ENCODE measurements at regions not wholly inside any gene's neighbourhood (a gene's known extent, or its start where the extent isn't known, plus 50 kb on each side); places are given as distances from the start of the nearest gene placed in this dataset.
A peak's percentile ranks its signal among the peaks of the same experiment; 100 is the strongest.

- no peaks in the 10 kb centered on the region for H3K27me3 ChIP-seq
- H3K9me3 ChIP-seq: no peaks in the 10 kb centered on the region
- 93 to 98% (median 94%) methylated on average over 3 of the region's 3 CpGs for WGBS, 3 donors
- no peak overlapping the region for H3K4me3 ChIP-seq
- H3K27ac ChIP-seq: no peak overlapping the region
- H3K36me3 ChIP-seq: no peaks in the 10 kb centered on the region
- no peak for TF ChIP-seq EP300 (IDR thresholded peaks at IDR 0.05)
- no peak for TF ChIP-seq POLR2A (IDR thresholded peaks at IDR 0.05)
- TF ChIP-seq, protein P1, sequence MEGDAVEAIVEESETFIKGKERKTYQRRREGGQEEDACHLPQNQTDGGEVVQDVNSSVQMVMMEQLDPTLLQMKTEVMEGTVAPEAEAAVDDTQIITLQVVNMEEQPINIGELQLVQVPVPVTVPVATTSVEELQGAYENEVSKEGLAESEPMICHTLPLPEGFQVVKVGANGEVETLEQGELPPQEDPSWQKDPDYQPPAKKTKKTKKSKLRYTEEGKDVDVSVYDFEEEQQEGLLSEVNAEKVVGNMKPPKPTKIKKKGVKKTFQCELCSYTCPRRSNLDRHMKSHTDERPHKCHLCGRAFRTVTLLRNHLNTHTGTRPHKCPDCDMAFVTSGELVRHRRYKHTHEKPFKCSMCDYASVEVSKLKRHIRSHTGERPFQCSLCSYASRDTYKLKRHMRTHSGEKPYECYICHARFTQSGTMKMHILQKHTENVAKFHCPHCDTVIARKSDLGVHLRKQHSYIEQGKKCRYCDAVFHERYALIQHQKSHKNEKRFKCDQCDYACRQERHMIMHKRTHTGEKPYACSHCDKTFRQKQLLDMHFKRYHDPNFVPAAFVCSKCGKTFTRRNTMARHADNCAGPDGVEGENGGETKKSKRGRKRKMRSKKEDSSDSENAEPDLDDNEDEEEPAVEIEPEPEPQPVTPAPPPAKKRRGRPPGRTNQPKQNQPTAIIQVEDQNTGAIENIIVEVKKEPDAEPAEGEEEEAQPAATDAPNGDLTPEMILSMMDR (IDR thresholded peaks at IDR 0.05): no peak
- H3K4me1 ChIP-seq (ENCODE audit: insufficient read depth): no peaks in the 10 kb centered on the region
- DNase-seq: no peak
- intact Hi-C loops (cut with DNase I): no loop called here
These were observed 748.2 kb upstream of the SLITRK1 start for GRCh38 chr13:84630476-84630875.

DNA sequence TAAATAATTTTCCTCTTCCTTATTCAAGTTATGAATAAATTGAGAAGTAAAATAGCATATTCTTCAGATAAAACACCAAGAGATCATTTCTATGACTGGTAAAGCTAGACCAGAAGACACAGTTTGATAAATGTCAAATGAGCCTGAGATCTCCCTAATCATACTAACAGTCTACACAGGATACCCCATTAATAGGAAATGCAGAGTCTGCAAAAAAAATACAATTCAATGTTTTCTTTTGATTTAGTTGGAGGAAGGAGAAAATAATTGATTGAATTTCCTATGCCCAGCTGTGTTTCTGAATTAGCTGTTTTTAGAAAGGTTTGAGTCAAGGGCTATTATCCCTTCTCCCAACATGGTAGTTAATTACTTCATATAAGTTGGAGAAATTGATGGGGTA lies 734.6 kb upstream of the SLITRK1 start:
- no peaks in the 10 kb centered on the region for H3K36me3 ChIP-seq
- intact Hi-C loops (cut with DNase I): no loop called here
- H3K9me3 ChIP-seq: no peaks in the 10 kb centered on the region
- H3K27ac ChIP-seq: no peak overlapping the region
- H3K4me1 ChIP-seq (ENCODE audit: insufficient read depth): no peaks in the 10 kb centered on the region
- no peaks in the 10 kb centered on the region for H3K27me3 ChIP-seq
- H3K4me3 ChIP-seq: no peak overlapping the region
- TF ChIP-seq, protein P1 (IDR thresholded peaks at IDR 0.05): no peak
- TF ChIP-seq POLR2A (IDR thresholded peaks at IDR 0.05) (no peak), EP300 (IDR thresholded peaks at IDR 0.05) (no peak)
- DNase-seq: no peak

- Histone ChIP-seq H3K27me3 (no peaks in the 10 kb centered on the region), H3K9me3 (no peaks in the 10 kb centered on the region), H3K27ac (no peak overlapping the region), H3K4me3 (no peak overlapping the region), H3K36me3 (no peaks in the 10 kb centered on the region), H3K4me1 (ENCODE audit: insufficient read depth) (no peaks in the 10 kb centered on the region)
- no peak for TF ChIP-seq POLR2A (IDR thresholded peaks at IDR 0.05)
- TF ChIP-seq EP300 (IDR thresholded peaks at IDR 0.05): no peak
- TF ChIP-seq, protein P1 (IDR thresholded peaks at IDR 0.05): no peak
- DNase-seq: no peak
- intact Hi-C loops (cut with DNase I): no loop called here
- 65 to 84% (median 68%) methylated on average over 1 of the region's 1 CpG for WGBS, 3 donors
These were observed 727.4 kb upstream of the SLITRK1 start for GRCh38 chr13:84609716-84610115.

- DNase-seq: peak in 1 of 5 donors; percentile 17
- Histone ChIP-seq H3K27ac (no peak overlapping the region), H3K27me3 (no peaks in the 10 kb centered on the region), H3K36me3 (no peaks in the 10 kb centered on the region), H3K4me1 (ENCODE audit: insufficient read depth) (no peaks in the 10 kb centered on the region), H3K9me3 (no peaks in the 10 kb centered on the region), H3K4me3 (no peak overlapping the region)
- intact Hi-C loops (cut with DNase I): no loop called here
- TF ChIP-seq, protein P1 (IDR thresholded peaks at IDR 0.05): no peak
- TF ChIP-seq EP300 (IDR thresholded peaks at IDR 0.05) (no peak), POLR2A (IDR thresholded peaks at IDR 0.05) (no peak)
- 6 to 9% (median 8%) methylated on average over 5 of the region's 5 CpGs for WGBS, 3 donors
These were observed 725.2 kb upstream of the SLITRK1 start for GRCh38 chr13:84607261-84608013.
